H9 (cell line): ENCODE measurements at regions not wholly inside any gene's neighbourhood (a gene's known extent, or its start where the extent isn't known, plus 50 kb on each side); places are given as distances from the start of the nearest gene placed in this dataset.

Experiments used
- DNase-seq: peaks from one replicate; pipeline ENCODE4 v3.0.0-alpha.2; 2017
- H2AFZ ChIP-seq: one replicate; pipeline ENCODE4 v1.6.1; 2013; ENCODE audit warnings: mild to moderate bottlenecking, low read length, control low read depth, moderate library complexity
- H2AK5ac ChIP-seq: 2 replicates; pipeline ENCODE4 v1.6.1; 2013; ENCODE audit warnings: low read length, control low read depth, mixed read lengths; ENCODE audit not compliant: insufficient read length
- H2BK120ac ChIP-seq: one replicate; pipeline ENCODE4 v1.6.1; 2013; ENCODE audit warnings: low read depth, mild to moderate bottlenecking, low read length, control low read depth, inconsistent platforms; ENCODE audit not compliant: poor library complexity, severe bottlenecking
- H2BK12ac ChIP-seq: 2 replicates; pipeline ENCODE4 v1.6.1; 2013; ENCODE audit warnings: low read length, control low read depth, mixed read lengths, low read depth; ENCODE audit not compliant: insufficient read length
- H2BK15ac ChIP-seq: 2 replicates; pipeline ENCODE4 v1.6.1; 2013; ENCODE audit warnings: low read depth, low read length, control low read depth
- H2BK20ac ChIP-seq: one replicate; pipeline ENCODE4 v1.6.1; 2013; ENCODE audit warnings: low read depth, mild to moderate bottlenecking, low read length, control low read depth, inconsistent platforms; ENCODE audit not compliant: poor library complexity, severe bottlenecking
- H2BK5ac ChIP-seq: 2 replicates; pipeline ENCODE4 v1.6.1; 2013; ENCODE audit warnings: low read length, control low read depth, mixed read lengths; ENCODE audit not compliant: insufficient read length
- H3K14ac ChIP-seq: 2 replicates; pipeline ENCODE4 v1.6.1; 2013; ENCODE audit warnings: low read length, control low read depth; ENCODE audit not compliant: insufficient read depth
- H3K18ac ChIP-seq: 2 replicates; pipeline ENCODE4 v1.6.1; 2013; ENCODE audit warnings: low read depth, mild to moderate bottlenecking, mixed read lengths, low read length, control low read depth; ENCODE audit not compliant: insufficient read length
- H3K23ac ChIP-seq: 2 replicates; pipeline ENCODE4 v1.6.1; 2013; ENCODE audit warnings: low read length, control low read depth, mixed read lengths, low read depth; ENCODE audit not compliant: insufficient read length
- H3K23me2 ChIP-seq: 2 replicates; pipeline ENCODE4 v1.6.1; 2013; ENCODE audit warnings: low read depth, mild to moderate bottlenecking, mixed read lengths, low read length, control low read depth; ENCODE audit not compliant: insufficient read length, poor library complexity, severe bottlenecking
- H3K27ac ChIP-seq: 2 replicates; pipeline ENCODE4 v1.5.1; 2013; ENCODE audit warnings: low read length, control low read depth, mixed read lengths, low read depth; ENCODE audit not compliant: insufficient read length
- H3K27me3 ChIP-seq: 2 replicates; pipeline ENCODE4 v1.6.1; 2013; ENCODE audit warnings: low read length, control low read depth, inconsistent platforms; ENCODE audit not compliant: insufficient read depth
- H3K4ac ChIP-seq: 2 replicates; pipeline ENCODE4 v1.6.1; 2013; ENCODE audit warnings: low read depth, mild to moderate bottlenecking, control low read depth, inconsistent platforms, low read length, moderate library complexity
- H3K4me1 ChIP-seq: 2 replicates; pipeline ENCODE4 v1.6.1; 2013; ENCODE audit warnings: low read length, control low read depth, inconsistent platforms; ENCODE audit not compliant: insufficient read depth
- H3K4me2 ChIP-seq: 2 replicates; pipeline ENCODE4 v1.6.1; 2013; ENCODE audit warnings: low read length, control low read depth, mixed read lengths; ENCODE audit not compliant: insufficient read length, insufficient read depth
- H3K56ac ChIP-seq: 2 replicates; pipeline ENCODE4 v1.6.1; 2013; ENCODE audit warnings: low read depth, mild to moderate bottlenecking, mixed read lengths, low read length, control low read depth; ENCODE audit not compliant: insufficient read length
- H3K79me1 ChIP-seq: 2 replicates; pipeline ENCODE4 v1.6.1; 2013; ENCODE audit warnings: low read depth, mild to moderate bottlenecking, moderate library complexity, low read length, control low read depth, inconsistent platforms; ENCODE audit not compliant: insufficient read depth, poor library complexity, severe bottlenecking
- H3K79me2 ChIP-seq: 2 replicates; pipeline ENCODE4 v1.6.1; 2013; ENCODE audit warnings: low read length, control low read depth, inconsistent platforms; ENCODE audit not compliant: insufficient read depth
- H3K9ac ChIP-seq: 2 replicates; pipeline ENCODE4 v1.6.1; 2013; ENCODE audit warnings: low read length, control low read depth, mixed read lengths; ENCODE audit not compliant: insufficient read length; ENCODE audit errors: extremely low read depth
- H3K9me3 ChIP-seq: one replicate; pipeline ENCODE4 v1.6.1; 2013; ENCODE audit warnings: low read depth, low read length, inconsistent platforms; ENCODE audit not compliant: control insufficient read depth
- H3T11ph ChIP-seq: one replicate; pipeline ENCODE4 v1.6.1; 2013; ENCODE audit warnings: mild to moderate bottlenecking, low read length, control low read depth, inconsistent platforms
- H4K20me1 ChIP-seq: one replicate; pipeline ENCODE4 v1.6.1; 2013; ENCODE audit not compliant: control insufficient read depth, insufficient read length, insufficient read depth
- H4K5ac ChIP-seq: 2 replicates; pipeline ENCODE4 v1.6.1; 2013; ENCODE audit warnings: low read depth, mild to moderate bottlenecking, mixed read lengths, low read length, control low read depth; ENCODE audit not compliant: insufficient read length
- H4K8ac ChIP-seq: replicated peaks from 2 replicates; pipeline ENCODE4 v1.6.1; 2013; ENCODE audit warnings: low read length, control low read depth, mixed read lengths, low read depth; ENCODE audit not compliant: insufficient read length
- H4K91ac ChIP-seq: 2 replicates; pipeline ENCODE4 v1.6.1; 2013; ENCODE audit warnings: low read depth, mild to moderate bottlenecking, moderate library complexity, mixed read lengths, low read length, control low read depth; ENCODE audit not compliant: insufficient read length
- H3K27ac Mint-ChIP-seq, 3 experiments: 2 replicates in 2 of 3; 3 replicates in 1 of 3; pipeline ENCODE4 v1.8.0; 2020 to 2021; ENCODE audit warnings: mixed read lengths in 3 of 3, mild to moderate bottlenecking in 1 of 3, moderate library complexity in 1 of 3
- H3K27me3 Mint-ChIP-seq: 2 replicates; pipeline ENCODE4 v1.8.0; 2021; ENCODE audit warnings: low read depth, mild to moderate bottlenecking, moderate library complexity, mixed read lengths
- H3K36me3 Mint-ChIP-seq, 3 experiments: 2 replicates in 2 of 3; 3 replicates in 1 of 3; pipeline ENCODE4 v1.8.0; 2020 to 2021; ENCODE audit warnings: low read depth in 3 of 3, mixed read lengths in 3 of 3; ENCODE audit not compliant: insufficient read depth in 1 of 3
- H3K4me1 Mint-ChIP-seq, 2 experiments: 2 replicates each; pipeline ENCODE4 v1.8.0; 2020; ENCODE audit warnings: mixed read lengths in 2 of 2
- H3K4me3 Mint-ChIP-seq, 2 experiments: 2 replicates in 1 of 2; 3 replicates in 1 of 2; pipeline ENCODE4 v1.8.0; 2020 to 2021; ENCODE audit warnings: mild to moderate bottlenecking in 2 of 2, mixed read lengths in 2 of 2, moderate library complexity in 1 of 2
- H3K9me3 Mint-ChIP-seq, 2 experiments: 2 replicates in 1 of 2; 3 replicates in 1 of 2; pipeline ENCODE4 v1.8.0; 2020; ENCODE audit warnings: mild to moderate bottlenecking in 2 of 2, mixed read lengths in 2 of 2, moderate library complexity in 1 of 2
- WGBS: extraction: QIAGEN DNeasy Blood & Tissue Kit; methylation state at CpG from one replicate; pipeline ENCODE4 v1.1.7; 2013; ENCODE audit warnings: missing lambda C conversion rate, low lambda C conversion rate, mixed read lengths; ENCODE audit not compliant: insufficient read length; ENCODE audit errors: extremely low coverage; 5-methylcytosine and 5-hydroxymethylcytosine counted together
- TF ChIP-seq, protein P1 (sequence below): fragments of 200-600 bp; sonication (generic); conservative IDR thresholded peaks from 3 replicates; pipeline ENCODE4 v1.8.0; 2021; ENCODE audit warnings: antibody characterized with exemption, mild to moderate bottlenecking

DNA sequence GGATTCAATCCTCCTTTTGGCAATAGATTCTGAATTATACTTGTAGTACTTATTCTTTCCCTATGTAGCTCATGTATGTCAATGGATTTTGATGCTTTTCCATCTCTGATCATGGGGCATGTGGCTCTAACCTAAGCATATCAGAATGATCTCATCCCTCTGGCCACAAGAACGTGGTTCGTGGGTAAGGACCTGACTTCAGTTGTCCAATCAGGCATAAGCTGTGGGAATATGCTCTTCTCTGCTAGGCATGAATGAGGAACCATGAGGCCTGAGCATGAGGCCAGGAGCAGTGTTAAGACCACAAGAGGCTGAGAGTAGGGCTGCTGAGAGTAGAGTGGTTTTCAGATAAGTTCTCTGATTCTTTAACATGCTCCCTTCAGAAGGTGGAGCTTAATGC is 292.4 kb upstream of the TSHZ3 start:
- Histone ChIP-seq H3K27me3 (no peaks in the 10 kb centered on the region), H3K79me1 (no peaks in the 10 kb centered on the region), H3K9ac (no peak overlapping the region), H2BK12ac (no peak overlapping the region), H2BK5ac (no peak overlapping the region), H3K4ac (no peak overlapping the region), H3K56ac (no peak overlapping the region), H3K9me3 (no peaks in the 10 kb centered on the region), H3K23ac (no peak overlapping the region), H4K91ac (no peak overlapping the region), H2BK120ac (no peak overlapping the region), H4K8ac (no peak overlapping the region), H2BK15ac (no peak overlapping the region), H2BK20ac (no peak overlapping the region), H2AFZ (no peak overlapping the region), H3K4me2 (no peak overlapping the region), H3K18ac (no peak overlapping the region), H3K79me2 (no peaks in the 10 kb centered on the region), H4K20me1 (no peaks in the 10 kb centered on the region), H2AK5ac (no peak overlapping the region), H3K4me1 (no peaks in the 10 kb centered on the region), H3K27ac (no peak overlapping the region), H3K23me2 (no peaks in the 10 kb centered on the region), H3K14ac (no peak overlapping the region), H3T11ph (no peak overlapping the region), H4K5ac (no peak overlapping the region)
- H3K4me1 Mint-ChIP-seq, result no peaks in the 10 kb centered on the region
- no CpG with 5 or more reads among the region's 2 CpGs for WGBS
- H3K27me3 Mint-ChIP-seq, result no peaks in the 10 kb centered on the region; the same call in 1 of the 2 replicates
- H3K36me3 Mint-ChIP-seq, result peaks cover 0 to 4% (median 0%) of the 10 kb centered on the region in 3 experiments; a peak in 3 of 7 replicates
- peaks cover 3 to 6% of the 10 kb centered on the region in 2 experiments; a peak in 4 of 5 replicates for H3K9me3 Mint-ChIP-seq
- TF ChIP-seq, protein P1, sequence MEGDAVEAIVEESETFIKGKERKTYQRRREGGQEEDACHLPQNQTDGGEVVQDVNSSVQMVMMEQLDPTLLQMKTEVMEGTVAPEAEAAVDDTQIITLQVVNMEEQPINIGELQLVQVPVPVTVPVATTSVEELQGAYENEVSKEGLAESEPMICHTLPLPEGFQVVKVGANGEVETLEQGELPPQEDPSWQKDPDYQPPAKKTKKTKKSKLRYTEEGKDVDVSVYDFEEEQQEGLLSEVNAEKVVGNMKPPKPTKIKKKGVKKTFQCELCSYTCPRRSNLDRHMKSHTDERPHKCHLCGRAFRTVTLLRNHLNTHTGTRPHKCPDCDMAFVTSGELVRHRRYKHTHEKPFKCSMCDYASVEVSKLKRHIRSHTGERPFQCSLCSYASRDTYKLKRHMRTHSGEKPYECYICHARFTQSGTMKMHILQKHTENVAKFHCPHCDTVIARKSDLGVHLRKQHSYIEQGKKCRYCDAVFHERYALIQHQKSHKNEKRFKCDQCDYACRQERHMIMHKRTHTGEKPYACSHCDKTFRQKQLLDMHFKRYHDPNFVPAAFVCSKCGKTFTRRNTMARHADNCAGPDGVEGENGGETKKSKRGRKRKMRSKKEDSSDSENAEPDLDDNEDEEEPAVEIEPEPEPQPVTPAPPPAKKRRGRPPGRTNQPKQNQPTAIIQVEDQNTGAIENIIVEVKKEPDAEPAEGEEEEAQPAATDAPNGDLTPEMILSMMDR, result no peak
- no peak for DNase-seq
- no peak overlapping the region for H3K27ac Mint-ChIP-seq
- H3K4me3 Mint-ChIP-seq, result no peak overlapping the region
